IMR-90 (cell line): ENCODE measurements at regions not wholly inside any gene's neighbourhood (a gene's known extent, or its start where the extent isn't known, plus 50 kb on each side); places are given as distances from the start of the nearest gene placed in this dataset.

Source experiments
- BHLHE40 ChIP-seq: fragments of 150-350 bp; IDR thresholded peaks from 2 replicates; pipeline ENCODE4 v1.6.1; 2016; ENCODE audit warnings: mild to moderate bottlenecking, low read depth, low read length
- CEBPB ChIP-seq: IDR thresholded peaks from 2 replicates; pipeline ENCODE4 v1.6.1; 2012; ENCODE audit warnings: low read depth, low read length, improper control_type of control experiment
- CTCF ChIP-seq: conservative IDR thresholded peaks from 2 replicates; pipeline ENCODE4 v1.5.1; 2012; ENCODE audit warnings: mild to moderate bottlenecking, low read depth, low read length, improper control_type of control experiment
- ELK1 ChIP-seq: fragments of 150-350 bp; IDR thresholded peaks from 2 replicates; pipeline ENCODE4 v1.6.1; 2016; ENCODE audit warnings: low read depth, mild to moderate bottlenecking, low read length, moderate library complexity, borderline replicate concordance
- FOS ChIP-seq: fragments of 150-350 bp; IDR thresholded peaks from 2 replicates; pipeline ENCODE4 v1.6.1; 2016; ENCODE audit warnings: low read depth, low read length
- MAFK ChIP-seq: IDR thresholded peaks from 2 replicates; pipeline ENCODE4 v1.6.1; 2012; ENCODE audit warnings: low read depth, low read length, improper control_type of control experiment
- MAZ ChIP-seq: IDR thresholded peaks from 2 replicates; pipeline ENCODE4 v1.6.1; 2012; ENCODE audit warnings: low read depth, mild to moderate bottlenecking, low read length, improper control_type of control experiment, moderate library complexity, borderline replicate concordance
- MXI1 ChIP-seq: IDR thresholded peaks from 2 replicates; pipeline ENCODE4 v1.6.1; 2012; ENCODE audit warnings: low read depth, mild to moderate bottlenecking, low read length, moderate library complexity, borderline replicate concordance
- NFE2L2 ChIP-seq: fragments of 150-350 bp; IDR thresholded peaks from 2 replicates; pipeline ENCODE4 v1.6.1; 2016; ENCODE audit warnings: low read depth, mild to moderate bottlenecking, low read length
- POLR2A ChIP-seq: IDR thresholded peaks from 2 replicates; pipeline ENCODE4 v1.6.1; 2012; ENCODE audit warnings: mild to moderate bottlenecking, low read depth, low read length
- RAD21 ChIP-seq: IDR thresholded peaks from 2 replicates; pipeline ENCODE4 v1.6.1; 2012; ENCODE audit warnings: low read length, improper control_type of control experiment
- RFX5 ChIP-seq: IDR thresholded peaks from 2 replicates; pipeline ENCODE4 v1.8.0; 2012; ENCODE audit warnings: low read depth, mild to moderate bottlenecking, low read length, moderate library complexity

- no peak for TF ChIP-seq CTCF
- TF ChIP-seq RAD21: no peak
- no peak for TF ChIP-seq NFE2L2
- TF ChIP-seq POLR2A: no peak
- TF ChIP-seq MAFK: no peak
- no peak for TF ChIP-seq CEBPB
- no peak for TF ChIP-seq RFX5
- TF ChIP-seq MAZ: no peak
- TF ChIP-seq ELK1: no peak
- no peak for TF ChIP-seq FOS
- no peak for TF ChIP-seq BHLHE40
- no peak for TF ChIP-seq MXI1
Measured at GRCh38 chr19:28535352-28535775, 677.6 kb downstream of the UQCRFS1 start.
